ENCODE measurements at regions not wholly inside any gene's neighbourhood (a gene's known extent, or its start where the extent isn't known, plus 50 kb on each side); places are given as distances from the start of the nearest gene placed in this dataset.

DNA sequence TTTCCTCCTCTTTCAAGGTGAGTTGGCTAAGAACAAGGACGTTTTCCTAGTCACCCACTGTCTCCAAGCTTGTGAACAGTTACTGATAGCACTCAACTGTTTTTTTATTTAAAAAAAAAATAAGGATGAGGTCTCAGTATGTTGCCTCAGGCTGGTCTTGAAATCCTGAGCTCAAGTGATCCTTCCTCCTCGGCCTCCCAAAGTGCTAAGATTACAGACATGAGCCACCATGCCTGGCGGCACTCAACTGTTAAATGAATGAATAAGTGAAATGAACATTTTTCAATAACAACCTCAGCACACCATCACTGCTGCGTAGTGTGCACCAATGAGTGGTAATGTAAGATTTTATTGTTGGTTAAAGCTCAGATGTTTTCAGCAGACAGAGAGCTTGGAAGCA lies 214.1 kb upstream of the NRIP1 start:
- TF ChIP-seq, protein P1, sequence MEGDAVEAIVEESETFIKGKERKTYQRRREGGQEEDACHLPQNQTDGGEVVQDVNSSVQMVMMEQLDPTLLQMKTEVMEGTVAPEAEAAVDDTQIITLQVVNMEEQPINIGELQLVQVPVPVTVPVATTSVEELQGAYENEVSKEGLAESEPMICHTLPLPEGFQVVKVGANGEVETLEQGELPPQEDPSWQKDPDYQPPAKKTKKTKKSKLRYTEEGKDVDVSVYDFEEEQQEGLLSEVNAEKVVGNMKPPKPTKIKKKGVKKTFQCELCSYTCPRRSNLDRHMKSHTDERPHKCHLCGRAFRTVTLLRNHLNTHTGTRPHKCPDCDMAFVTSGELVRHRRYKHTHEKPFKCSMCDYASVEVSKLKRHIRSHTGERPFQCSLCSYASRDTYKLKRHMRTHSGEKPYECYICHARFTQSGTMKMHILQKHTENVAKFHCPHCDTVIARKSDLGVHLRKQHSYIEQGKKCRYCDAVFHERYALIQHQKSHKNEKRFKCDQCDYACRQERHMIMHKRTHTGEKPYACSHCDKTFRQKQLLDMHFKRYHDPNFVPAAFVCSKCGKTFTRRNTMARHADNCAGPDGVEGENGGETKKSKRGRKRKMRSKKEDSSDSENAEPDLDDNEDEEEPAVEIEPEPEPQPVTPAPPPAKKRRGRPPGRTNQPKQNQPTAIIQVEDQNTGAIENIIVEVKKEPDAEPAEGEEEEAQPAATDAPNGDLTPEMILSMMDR (IDR thresholded peaks at IDR 0.05): no peak
- no peak for TF ChIP-seq POLR2AphosphoS5 (IDR thresholded peaks at IDR 0.05)
